GM21576 (cell line): ENCODE measurements at regions not wholly inside any gene's neighbourhood (a gene's known extent, or its start where the extent isn't known, plus 50 kb on each side); places are given as distances from the start of the nearest gene placed in this dataset.

Source experiments
- ATAC-seq: cut with Tn5 transposase; IDR thresholded peaks from one replicate; pipeline ENCODE4 v1.9.1; 2021; ENCODE audit warnings: mild to moderate bottlenecking, moderate library complexity; ENCODE audit not compliant: unreplicated experiment

- peak; percentile 41 for ATAC-seq
Measured at GRCh38 chr22:22098457-22099193, 116.0 kb upstream of the TOP3B start.

- ATAC-seq, result no peak
Measured at GRCh38 chr22:22097727-22098228, 115.2 kb upstream of the TOP3B start.

DNA sequence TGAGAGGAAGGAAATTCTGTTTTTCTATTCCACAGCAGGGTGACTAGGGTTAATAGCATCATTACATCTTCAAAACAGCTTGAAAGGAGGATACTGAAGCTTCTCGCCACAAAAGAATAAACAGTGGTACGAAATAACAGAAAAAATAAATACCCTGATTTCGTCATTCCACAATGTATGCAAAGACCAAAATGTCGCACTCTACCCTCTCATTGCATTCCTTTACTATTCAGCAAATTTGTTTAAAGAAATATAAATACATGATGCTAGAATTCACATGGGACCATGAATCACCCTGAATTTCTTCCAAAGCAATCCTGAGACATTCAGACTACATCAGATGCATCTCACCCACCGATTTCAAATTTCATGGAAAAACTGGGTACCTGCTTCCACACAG lies 112.3 kb upstream of the TOP3B start:
- ATAC-seq, result no peak

DNA sequence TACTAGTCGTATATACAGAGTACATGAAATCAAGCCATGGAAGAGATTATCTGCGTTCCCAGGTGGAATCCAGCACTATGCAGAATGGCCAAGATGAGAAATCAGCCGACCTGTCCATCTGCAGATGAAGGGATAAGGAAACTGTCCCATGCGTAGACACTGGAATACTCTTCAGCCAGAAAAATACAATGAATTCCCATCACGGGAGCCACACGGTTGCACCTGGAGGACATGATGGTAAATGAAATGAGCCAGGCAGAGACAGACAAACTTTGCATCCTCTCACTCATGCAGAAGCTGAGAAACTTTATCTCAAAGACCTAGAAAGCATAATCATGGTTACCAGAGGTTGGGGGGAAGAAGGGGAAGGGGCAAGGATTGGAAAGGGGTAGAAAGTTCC lies 111.9 kb upstream of the TOP3B start:
- no peak for ATAC-seq

- no peak for ATAC-seq
Measured at GRCh38 chr22:22093743-22094142, 111.2 kb upstream of the TOP3B start.

DNA sequence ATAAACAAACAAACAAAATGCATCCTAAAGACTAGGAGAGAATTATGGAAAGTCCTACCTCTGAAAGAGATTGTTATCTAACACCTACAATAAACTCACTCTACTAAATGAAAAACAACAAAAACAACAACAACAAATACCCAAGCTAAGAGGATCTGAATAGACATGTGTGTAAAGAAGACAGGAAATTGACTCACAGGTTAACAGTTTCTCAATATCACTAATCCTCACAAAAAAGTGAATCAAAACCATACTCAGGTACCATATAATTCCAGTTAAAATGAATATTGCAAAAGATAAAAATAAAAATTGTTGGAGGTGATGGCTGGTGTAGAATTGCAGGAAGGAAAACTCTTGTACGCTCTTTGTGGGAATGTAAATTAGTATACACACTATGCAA lies 110.4 kb upstream of the TOP3B start:
- no peak for ATAC-seq

GRCh38 chr22:22092101-22092500 lies 109.5 kb upstream of the TOP3B start:
- no peak for ATAC-seq

GRCh38 chr22:22091400-22091878 lies 108.9 kb upstream of the TOP3B start:
- ATAC-seq, result no peak

GRCh38 chr22:22090650-22091399 lies 108.2 kb upstream of the TOP3B start:
- ATAC-seq, result no peak

DNA sequence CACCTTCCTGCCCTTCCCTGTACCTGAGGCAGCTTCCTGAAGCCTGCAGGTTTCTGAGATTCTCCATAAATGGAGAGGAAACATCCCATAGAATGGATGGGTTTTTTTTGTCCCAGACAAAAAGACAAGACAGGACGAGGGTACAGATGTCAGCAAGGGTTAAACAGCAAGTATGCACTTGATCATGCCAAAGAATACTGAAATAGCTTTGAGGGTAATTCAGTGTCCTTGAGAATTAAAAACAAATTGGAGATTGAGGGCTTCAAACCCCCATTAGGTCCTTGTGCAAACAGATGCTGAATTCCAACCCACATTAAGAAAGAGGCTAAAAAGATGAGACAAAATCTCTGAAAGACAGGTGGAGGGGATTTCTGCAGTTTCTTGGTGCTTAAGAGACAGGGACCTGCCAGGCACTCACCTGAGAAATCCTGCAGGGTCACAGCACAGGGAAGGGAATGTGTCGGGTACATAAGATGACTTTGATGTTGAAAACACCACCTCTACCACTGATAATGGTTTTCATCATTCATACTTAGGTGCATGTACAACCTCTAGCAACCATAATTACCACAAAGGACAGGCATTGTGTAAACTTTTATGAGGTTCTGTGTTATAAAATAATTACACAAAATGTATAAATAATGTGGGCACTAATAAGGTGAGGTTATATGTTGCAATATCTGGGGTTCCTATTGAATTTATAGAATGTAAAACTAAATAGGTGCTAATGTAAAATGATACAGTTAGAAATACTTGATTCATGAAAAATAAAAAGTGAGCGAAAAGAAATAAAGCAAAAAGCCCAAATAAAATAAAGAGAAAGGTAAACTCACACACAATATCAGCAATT lies 107.1 kb upstream of the TOP3B start:
- no peak for ATAC-seq

GRCh38 chr22:22088658-22089458 lies 106.3 kb upstream of the TOP3B start:
- no peak for ATAC-seq

DNA sequence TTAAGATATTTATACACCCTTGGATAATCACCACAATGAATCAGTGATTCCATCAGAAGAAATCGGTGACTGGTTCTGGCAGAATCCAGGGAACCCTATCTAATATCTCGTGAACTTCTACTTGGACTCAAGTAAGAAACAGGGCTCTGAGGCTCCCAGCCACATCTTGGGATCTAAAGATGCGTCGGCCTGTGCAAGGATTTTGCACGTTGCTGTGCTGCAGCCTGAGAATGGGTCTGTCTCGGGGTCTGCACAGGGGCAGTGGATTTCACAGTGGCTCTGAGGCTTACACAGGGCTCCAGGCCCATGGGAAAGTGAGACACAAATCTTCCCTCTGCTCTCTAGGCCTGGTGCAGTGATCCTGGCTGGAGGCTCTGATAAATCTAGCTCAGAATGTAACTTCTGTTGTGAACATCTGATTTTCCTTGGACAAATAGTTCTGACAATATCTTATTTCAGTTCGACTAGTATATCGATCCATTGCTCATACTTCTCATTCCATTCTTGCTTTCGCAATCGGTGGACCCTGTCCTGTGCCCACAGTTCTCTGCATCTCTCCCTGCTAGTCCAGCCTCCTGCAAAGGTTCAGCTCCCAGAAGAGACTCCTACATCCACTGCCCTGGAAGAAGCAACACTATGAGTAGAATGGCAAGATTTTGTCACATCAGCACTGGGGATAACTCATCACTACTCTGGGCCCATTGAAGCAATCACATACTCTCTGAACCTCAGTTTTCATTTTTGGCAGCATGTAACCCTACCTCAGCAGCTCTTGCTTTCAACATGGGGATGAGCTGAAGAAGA lies 105.5 kb upstream of the TOP3B start:
- no peak for ATAC-seq

DNA sequence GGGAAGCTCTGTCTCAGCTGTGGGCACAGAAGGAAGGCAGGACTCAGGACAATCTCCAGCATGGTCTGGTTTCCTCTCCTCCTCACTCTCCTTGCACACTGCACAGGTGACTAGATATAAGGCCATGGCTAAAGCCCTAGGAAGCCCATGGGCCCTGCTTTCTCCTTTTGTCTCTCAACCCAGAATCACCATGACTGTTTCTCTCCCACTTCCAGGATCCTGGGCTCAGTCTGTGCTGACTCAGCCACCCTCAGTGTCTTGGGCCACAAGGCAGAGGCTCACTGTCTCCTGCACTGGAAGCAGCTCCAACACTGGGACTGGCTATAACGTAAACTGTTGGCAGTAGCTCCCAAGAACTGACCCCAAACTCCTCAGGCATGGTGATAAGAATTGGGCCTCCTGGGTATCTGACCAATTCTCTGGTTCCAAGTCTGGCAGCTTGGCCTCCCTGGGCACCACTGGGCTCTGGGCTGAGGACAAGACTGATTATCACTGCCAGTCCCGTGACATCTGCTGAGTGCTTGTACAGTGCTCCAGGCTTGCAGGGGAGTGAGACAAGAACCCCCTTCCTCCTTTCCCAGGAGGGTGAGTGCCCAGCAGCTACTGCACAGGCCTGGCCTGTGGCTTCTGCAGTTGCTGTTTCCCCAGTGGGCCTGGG lies 104.0 kb upstream of the TOP3B start:
- no peak for ATAC-seq

- no peak for ATAC-seq
Measured at GRCh38 chr22:22085702-22086500, 103.3 kb upstream of the TOP3B start.

DNA sequence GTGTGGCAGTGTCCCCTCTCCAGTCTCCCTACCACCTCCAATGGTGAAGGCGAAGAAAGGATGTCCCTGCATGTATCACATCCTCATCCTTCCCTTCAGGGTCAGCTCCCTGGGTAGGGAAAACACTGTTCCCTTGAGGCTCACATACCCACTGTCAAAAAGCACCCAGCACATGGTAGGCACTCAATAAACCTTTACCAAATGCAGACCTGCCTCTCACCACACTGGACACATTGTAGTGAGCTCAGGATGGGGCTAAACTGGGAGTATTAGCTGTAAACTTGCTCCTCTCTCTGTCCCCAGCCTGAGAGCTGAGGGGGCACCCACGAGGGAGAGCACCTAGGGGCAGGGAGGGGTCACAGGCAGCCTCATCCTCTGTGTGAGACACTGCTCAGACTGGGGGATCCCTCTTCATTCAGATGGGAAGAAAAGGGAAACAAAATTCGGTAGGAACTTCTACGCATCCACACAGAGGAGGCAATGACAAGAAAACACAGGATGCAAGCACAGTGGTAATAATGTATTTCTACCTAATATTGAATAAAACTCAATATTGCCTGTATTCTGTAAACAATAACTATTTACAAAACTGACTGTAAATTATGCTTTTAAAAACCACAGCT lies 101.6 kb upstream of the TOP3B start:
- ATAC-seq, result no peak

DNA sequence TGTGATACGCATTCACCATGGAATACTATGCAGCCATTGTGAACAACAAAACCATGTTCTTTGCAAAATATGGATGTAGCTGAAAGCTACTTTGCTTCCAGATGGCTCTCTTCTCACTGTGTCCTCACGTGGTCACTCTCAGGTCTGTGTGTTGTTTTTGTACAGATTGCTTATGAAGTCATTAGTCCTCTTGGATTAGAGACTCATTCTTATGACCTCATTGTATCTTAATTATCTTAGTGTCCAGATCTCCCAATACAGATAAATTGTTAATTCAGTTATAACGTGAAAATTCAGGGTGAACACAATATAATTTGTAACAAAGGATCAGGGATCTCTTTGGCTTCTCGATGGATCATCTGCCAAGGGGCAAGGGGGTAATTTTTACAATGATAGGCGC lies 100.4 kb upstream of the TOP3B start:
- ATAC-seq, result no peak

- ATAC-seq, result no peak
Measured at GRCh38 chr22:22082229-22082835, 99.7 kb upstream of the TOP3B start.
